Esophagus muscularis mucosa (tissue), 3 donors: ENCODE measurements at regions not wholly inside any gene's neighbourhood (a gene's known extent, or its start where the extent isn't known, plus 50 kb on each side); places are given as distances from the start of the nearest gene placed in this dataset.

Experiments used
- EP300 ChIP-seq: sonication (generic); formaldehyde crosslinking; IDR thresholded peaks from one replicate; pipeline ENCODE4 v1.6.1; 2017; ENCODE audit warnings: antibody characterized with exemption
- TF ChIP-seq, protein P1 (sequence below), 3 experiments: fragments of 200-600 bp in 2 of 3; fragments of 450-650 bp in 1 of 3; sonication (generic) in 2 of 3; IDR thresholded peaks; one replicate each; pipeline ENCODE4 v1.5.1; 2017 to 2019; ENCODE audit warnings: antibody characterized with exemption in 3 of 3, mild to moderate bottlenecking in 2 of 3, moderate library complexity in 1 of 3

DNA sequence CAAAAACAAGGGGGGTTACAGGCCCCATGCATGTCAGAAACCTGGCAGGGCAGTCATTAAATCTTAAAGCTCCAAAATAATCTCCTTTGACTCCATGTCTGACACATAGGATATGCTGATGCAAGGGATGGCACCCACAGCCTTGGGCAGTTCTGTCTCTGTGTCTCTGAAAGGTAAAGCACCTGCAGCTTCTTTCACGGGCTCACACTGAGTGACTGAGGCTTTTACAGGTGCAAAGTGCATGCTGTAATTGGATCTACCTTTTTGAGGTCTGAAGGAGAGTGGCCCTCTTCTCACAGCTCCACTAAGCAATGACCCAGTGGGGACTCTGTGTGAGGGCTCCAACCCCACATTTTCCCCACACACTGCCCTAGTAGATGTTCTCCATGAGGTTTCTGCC, 1309.0 kb upstream of the B3GALT2 start:
- no peak for TF ChIP-seq EP300
- TF ChIP-seq, protein P1, sequence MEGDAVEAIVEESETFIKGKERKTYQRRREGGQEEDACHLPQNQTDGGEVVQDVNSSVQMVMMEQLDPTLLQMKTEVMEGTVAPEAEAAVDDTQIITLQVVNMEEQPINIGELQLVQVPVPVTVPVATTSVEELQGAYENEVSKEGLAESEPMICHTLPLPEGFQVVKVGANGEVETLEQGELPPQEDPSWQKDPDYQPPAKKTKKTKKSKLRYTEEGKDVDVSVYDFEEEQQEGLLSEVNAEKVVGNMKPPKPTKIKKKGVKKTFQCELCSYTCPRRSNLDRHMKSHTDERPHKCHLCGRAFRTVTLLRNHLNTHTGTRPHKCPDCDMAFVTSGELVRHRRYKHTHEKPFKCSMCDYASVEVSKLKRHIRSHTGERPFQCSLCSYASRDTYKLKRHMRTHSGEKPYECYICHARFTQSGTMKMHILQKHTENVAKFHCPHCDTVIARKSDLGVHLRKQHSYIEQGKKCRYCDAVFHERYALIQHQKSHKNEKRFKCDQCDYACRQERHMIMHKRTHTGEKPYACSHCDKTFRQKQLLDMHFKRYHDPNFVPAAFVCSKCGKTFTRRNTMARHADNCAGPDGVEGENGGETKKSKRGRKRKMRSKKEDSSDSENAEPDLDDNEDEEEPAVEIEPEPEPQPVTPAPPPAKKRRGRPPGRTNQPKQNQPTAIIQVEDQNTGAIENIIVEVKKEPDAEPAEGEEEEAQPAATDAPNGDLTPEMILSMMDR (IDR thresholded peaks at IDR 0.05) = no peak
